GM18498 (cell line): ENCODE measurements at regions not wholly inside any gene's neighbourhood (a gene's known extent, or its start where the extent isn't known, plus 50 kb on each side); places are given as distances from the start of the nearest gene placed in this dataset.
"Not testable (repeated sequence)": the region's sequence is repeated elsewhere in the genome, so short reads cannot be mapped to it uniquely, and the experiment has no call there.

Experiments used
- ATAC-seq: cut with Tn5 transposase; IDR thresholded peaks from one replicate; pipeline ENCODE4 v1.9.1; 2021; ENCODE audit warnings: mild to moderate bottlenecking, moderate library complexity; ENCODE audit not compliant: unreplicated experiment

DNA sequence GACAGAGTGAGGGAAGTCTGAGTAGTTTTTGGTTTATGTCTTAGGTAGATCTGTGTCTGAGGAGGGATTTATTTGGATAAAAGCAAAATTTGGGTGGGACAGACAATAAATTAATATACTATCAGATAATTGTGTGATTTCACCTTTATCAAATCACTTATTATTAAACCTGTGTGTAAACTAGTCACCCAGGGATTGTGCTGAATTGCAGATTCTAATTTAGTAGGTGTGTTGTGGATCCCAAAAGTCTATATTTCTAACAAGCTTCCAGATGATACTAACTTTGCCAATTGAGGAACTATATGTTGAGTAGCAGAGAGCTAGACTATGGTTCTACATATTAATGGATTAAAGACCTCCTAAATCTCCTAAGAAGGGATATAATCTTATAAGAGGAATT is 978.5 kb upstream of the FBXO33 start:
- no peak for ATAC-seq

DNA sequence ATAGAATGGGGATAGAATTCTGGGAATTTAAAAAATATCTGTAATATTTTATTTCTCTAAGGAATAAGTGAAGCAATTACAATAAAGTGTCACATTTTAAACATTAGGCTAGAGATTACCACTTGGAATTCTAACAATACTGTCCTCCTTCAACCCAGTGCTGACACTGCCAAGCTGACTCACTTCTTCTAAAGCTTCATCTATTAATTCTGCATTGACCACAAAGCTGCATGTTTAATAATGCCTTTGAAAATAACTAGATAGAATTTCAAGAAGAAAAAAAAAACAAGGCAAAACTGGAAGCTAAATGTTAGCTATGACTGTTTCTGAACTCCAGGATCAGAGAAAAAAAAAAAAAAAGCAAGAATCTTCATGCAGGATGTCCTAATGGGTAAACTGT is 970.7 kb upstream of the FBXO33 start:
- no peak for ATAC-seq

DNA sequence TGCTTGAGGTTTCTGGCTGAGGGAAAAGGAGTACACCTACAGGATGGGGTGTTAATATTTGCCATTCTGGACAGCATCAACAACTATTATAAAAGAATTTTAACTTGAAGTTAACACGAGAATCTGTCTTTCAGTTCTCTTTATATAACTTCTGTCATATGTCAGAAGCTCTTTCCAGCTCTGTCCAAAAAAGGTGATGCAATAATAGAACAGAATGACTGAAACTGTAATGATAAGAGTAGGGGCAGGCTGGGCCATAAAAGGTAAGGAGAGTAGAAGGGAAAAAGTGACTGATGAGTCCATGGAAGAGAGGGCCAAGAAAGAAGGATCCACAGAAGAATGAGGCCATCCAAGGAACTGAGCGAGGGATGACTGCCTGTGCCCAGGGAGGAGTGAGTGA is 966.7 kb upstream of the FBXO33 start:
- no peak for ATAC-seq

DNA sequence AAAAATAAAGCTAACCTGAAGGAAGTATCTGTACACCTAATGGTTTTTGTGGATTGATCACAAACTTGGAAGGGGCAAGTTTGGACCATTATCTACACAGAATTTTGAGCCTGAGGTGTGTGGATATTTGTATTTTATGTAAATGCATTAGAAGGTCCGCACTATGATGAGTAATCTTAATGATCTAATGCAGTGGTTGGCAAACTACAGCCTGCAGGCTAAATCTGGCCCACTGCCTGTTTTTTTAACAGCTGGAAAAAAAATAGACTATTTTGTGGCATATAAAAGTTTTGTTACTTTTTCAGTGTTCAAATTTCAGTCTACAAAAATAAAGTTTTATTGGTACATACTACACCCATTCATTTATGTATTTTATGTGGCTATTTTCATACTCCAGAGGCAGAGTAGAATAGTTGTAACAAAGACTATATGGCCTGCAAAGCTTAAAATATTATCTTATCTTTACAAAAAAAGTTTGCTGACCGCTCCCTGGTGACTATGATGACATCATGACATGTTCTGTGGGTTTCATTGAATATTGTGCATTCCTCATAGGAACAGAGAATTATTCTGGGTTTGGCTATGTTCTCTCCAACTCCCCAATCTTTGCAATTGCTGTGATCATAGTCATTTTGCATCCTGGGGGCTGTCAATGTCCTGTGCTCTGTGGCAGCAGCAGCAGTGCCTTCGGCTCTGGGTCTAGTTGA is 962.6 kb upstream of the FBXO33 start:
- ATAC-seq: no peak

DNA sequence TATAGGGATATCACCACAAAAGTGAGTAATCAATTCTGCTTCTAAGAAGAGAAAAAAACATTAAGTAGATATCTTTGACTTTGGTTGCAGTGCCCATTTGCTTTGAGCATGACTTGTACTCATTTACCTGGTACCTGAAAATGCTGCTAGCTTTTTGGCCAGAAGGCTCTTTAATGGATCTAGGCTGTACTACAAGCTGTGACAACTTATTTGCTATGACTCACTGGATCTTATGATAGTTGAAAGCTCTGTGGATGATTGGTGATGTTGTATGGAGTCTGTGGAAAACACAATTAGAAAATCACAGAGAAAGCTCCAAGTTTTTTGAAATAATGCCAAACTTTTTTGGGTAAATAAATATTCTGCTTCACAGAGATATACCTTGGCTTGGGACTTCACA is 960.9 kb upstream of the FBXO33 start:
- ATAC-seq: no peak

DNA sequence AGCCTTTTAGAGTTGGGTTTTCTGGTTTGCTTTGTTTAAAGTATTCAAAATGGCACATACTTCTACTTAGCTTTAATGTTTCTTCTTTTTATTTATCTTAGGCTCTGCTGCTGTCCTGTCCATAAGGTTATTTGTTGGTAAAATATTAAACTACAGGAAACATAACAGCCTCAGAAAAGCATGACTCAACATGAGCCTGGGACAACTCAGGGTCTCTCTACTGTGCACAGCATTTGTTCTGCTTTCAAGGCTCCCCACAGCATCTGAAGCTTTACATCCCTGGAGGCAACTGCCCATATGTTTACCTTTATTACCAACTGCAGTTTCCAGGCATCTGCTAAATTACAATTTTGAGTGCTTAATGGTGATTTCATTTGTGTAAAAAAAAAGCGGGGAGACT is 954.2 kb upstream of the FBXO33 start:
- no peak for ATAC-seq

DNA sequence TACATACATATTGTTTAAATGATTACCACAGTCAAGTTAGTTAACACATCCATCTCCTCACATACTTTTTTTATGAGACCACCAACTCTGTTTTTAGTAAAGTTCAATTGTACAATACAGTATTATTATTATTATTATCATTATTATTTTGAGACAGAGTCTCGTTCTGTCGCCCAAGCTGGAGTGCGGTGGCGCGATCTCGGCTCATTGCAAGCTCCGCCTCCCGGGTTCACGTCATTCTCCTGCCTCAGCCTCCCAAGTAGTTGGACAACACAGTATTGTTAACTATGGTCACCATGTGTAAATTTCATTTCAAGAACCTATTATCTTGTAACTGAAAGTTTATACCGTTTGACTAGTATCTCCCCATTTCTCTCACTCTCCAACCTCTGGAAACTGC is 942.0 kb upstream of the FBXO33 start:
- no peak for ATAC-seq

DNA sequence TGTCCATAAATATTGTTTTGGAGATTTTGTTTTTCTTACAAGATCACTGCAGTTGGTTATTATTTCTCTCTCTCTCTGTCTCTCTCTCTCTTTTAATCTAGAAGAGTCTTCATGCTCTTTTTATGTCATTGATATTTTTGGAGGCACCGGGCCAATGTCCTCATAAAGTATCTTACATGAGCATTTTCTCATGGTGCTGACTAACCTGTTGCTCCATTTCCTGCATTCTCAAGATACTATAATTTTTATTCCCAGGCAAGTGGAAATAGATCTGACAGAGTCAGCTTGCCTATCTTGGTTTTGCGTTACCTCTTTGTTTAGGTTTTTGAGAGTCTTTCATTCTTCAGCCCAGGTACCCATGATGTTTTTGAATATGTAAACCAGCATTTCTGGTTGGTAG is 938.8 kb upstream of the FBXO33 start:
- ATAC-seq: no peak

DNA sequence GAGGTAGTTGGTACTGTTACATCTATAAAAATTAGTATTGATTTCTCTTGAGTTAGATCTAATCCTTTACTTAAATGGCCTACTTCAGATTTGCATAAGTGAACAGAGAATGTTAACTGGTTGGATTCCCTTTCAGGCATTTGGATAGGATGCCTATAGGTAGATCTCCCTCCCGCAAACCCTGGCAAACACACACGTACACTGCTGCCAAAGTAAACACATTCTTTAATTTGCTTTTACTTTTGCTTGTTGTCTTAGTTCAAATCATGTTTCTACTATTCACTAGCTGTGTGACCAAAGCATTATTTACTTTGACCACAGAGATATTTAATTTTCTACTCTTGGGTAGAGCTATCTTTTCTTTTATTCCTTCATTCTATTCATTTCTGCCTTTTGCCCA is 936.1 kb upstream of the FBXO33 start:
- ATAC-seq: no peak

DNA sequence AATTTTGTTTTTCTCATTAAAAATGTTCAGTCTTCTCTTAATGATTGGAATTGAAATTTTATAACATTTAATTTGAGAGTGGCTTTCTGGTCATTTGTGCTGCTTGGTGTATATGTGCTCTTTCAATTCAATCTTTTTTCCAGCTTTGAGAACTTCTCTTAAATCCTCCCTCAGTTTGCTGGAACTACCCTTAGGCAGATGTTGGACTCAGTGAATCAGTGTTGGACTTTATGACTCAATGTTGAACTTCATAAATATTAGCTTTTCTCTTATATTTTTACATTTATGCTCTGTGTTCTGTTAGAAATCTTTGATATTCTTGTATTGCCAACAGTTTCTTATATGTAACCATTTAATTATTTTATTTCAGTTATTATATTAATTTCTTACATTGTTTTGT is 935.5 kb upstream of the FBXO33 start:
- ATAC-seq: no peak

DNA sequence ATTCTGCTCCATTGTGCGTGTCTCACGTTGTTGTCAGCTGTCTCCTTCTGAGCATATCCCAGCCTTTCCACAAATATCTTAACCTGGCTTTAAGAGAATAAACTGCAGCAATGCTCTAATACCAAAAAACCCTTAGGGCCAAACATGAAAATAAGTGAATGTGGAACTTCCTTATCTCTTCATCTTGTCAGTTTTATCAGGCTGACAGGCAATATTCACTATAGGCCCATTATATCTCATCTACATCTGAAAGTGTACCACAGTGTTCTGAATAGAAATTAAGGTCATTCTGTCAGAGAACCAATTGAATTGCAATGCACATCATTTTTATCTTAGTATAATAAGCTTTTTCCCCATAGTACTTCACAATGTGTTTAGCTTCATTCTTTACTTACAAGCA is 933.1 kb upstream of the FBXO33 start:
- ATAC-seq: no peak

DNA sequence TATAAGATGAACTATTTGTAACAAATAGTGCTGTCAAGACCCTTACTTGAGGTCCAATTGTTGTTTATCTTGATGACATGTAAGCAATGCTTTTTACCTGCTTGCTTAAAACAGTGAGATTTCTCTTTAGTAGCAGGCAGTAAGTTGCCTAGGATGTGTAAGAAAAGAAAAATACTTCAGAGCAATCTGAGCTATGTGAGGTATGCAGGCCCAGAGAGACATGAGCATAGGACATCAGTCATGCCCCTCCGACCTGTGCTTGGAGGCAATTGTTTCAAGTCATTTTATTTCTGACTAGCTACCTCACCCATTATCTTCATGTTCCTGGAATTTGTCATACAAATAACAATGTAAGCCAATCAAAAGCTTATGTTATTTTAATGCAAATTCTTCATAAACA is 930.6 kb upstream of the FBXO33 start:
- no peak for ATAC-seq

DNA sequence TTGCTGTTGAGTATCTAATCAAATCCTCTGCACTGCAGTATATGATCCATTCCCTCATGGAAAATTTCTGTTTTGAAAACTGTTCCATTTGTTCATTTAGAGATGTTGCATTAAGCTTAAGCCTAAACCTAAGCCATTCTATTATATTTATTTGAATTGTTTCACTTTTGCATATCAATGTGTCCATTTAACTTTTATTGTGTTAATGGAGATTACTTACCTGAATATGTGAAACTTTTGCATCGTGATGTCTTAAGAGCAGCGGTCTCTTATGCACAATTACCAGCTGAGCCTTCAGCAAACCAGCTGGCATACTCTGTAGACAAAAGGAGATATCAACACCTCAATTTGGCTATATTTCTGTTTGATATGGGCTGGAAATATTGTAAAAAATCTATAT is 922.5 kb upstream of the FBXO33 start:
- ATAC-seq: no peak

DNA sequence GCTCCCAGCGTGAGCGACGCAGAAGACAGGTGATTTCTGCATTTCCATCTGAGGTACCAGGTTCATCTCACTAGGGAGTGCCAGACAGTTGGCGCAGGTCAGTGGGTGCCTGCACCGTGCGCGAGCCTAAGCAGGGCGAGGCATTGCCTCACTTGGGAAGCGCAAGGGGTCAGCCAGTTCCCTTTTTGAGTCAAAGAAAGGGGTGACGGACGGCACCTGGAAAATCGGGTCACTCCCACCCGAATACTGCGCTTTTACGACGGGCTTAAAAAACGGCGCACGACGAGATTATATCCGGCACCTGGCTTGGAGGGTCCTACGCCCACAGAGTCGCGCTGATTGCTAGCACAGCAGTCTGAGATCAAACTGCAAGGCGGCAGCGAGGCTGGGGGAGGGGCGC is 915.9 kb upstream of the FBXO33 start:
- not testable (repeated sequence) for ATAC-seq

DNA sequence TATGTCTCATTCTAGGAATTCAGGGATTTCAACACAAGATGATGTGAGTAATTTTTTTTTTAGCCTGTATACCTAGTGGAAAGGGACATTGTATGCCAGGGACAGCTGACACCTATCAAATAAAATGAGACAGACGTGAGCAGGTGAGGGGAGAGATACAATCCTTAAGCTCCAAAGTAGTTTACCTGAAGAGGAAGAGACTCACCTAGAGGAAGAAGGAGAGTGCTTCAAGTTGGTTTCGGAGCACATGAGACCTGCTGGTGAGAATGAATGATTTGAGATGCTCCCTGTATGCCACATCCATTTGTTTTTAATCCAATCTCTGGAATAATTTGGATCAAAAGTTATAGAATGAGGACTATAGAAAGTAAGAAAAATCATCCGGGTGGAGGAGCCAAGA is 915.4 kb upstream of the FBXO33 start:
- ATAC-seq: no peak

DNA sequence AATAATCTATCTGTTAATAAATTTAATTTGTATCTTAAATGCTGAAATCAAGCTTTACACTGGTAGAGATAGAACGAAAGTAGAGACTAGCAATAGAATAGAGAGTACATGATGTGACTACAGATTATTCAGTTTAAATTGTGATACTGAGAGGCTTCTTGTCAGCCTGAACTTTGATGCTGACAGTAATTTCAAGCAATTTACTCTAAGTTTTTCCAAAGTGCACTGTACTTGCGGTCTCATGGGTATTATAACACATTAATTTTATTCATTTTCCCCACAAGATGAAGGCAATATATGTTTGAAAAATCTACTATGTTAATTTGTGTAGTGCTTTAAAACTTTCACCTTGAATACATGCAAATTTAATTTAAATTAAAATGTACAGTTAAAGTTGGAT is 914.0 kb upstream of the FBXO33 start:
- ATAC-seq: no peak

DNA sequence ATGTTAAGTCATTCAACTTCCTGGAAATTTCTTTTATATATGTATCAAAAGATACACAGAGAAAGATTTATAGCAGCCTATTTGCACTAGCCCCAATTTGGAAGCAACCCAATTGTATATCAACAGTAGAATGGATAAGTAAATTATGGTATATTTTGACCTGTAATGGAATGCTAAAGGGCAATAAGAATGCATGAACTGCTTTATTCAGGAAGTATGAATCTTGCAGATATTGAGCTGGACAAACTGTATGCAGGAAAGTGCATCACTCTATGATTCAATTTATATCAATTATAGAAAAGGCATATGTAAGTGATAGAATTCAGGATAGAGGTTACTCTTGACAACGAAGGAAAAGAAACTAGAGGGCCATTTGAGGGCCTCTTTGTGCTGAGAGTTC is 913.1 kb upstream of the FBXO33 start:
- ATAC-seq: no peak

DNA sequence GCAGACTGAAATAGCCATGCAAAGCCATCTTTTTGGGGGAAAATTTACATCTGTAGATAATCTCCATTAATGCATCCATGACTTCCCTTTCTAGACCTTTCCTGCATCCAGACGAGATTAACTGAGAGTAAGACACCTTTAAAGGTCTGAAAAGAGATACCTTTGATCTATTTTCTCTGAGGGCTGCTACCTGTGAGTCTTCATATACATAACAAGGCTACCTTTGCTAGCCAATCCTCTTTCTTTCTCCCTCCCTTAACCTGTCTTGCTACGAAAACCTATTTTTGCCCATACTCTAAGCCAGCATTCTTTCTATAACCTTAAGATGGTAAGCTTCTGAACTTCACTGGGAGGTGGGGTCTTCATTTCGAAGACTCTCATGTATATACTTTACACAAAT is 908.5 kb upstream of the FBXO33 start:
- ATAC-seq: no peak

DNA sequence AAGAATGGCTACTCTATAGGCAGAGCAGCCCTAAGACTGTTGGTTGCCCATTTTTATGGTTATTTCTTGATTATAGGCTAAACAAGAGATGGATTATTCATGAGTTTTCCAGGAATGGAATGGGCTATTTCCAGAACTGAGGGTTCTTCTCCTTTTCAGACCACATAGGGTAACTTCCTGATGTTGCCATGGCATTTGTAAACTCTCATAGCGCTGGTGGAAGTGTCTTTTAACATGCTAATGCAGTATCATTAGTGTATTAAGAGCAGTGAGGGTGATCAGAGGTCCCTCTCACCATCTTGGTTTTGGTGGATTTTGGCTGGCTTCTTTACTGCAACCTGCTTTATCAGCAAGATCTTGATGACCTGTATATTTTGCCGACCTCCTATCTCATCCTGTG is 904.6 kb upstream of the FBXO33 start:
- no peak for ATAC-seq

DNA sequence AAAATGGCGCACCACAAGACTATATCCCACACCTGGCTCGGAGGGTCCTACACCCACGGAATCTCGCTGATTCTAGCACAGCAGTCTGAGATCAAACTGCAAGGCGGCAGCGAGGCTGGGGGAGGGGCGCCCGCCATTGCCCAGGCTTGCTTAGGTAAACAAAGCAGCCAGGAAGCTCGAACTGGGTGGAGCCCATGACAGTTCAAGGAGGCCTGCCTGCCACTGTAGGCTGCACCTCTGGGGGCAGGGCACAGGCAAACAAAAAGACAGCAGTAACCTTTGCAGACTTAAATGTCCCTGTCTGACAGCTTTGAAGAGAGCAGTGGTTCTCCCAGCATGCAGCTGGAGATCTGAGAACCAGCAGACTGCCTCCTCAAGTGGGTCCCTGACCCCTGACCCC is 894.3 kb upstream of the FBXO33 start:
- not testable (repeated sequence) for ATAC-seq

DNA sequence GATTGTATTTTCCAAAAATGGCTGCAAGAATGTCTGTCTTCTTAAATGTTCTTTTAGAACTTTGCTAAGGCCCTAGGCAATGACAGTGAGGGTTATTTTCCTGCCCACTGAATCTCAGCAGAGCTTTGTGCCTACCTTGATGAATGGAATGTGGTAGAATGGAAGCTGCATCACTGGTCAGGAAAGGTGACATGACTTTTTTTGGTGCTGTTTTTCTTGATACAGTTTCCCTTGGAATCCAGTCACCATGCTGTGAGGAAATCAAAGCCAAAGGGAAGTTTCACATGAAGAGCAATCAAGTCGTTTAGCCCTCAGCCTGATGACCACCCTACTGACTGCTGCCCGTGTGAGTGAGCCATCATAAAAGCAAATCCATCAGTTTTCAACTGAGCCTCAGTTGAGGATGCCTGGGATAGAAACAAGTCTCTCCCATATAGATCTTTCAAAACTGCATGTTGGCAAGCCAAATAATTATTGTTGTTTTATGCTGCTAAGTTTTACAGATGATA is 886.0 kb upstream of the FBXO33 start:
- ATAC-seq: no peak

DNA sequence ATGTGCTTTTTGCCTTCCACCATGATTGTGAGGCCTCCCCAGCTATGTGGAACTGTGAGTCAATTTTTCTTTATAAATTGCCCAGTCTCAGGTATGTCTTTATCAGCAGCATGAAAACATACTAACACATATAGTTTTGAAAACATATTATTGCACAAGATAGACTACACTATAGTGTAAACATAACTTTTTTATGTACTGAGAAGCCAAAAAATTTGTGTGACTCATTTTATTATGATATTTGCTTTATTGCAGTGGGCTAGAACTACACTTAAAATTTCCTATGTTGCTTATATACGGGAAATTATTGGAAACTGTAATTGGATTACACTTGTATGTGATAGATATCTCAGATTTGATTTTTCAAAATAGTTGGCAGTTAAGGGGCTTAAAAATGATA is 885.5 kb upstream of the FBXO33 start:
- ATAC-seq: no peak

DNA sequence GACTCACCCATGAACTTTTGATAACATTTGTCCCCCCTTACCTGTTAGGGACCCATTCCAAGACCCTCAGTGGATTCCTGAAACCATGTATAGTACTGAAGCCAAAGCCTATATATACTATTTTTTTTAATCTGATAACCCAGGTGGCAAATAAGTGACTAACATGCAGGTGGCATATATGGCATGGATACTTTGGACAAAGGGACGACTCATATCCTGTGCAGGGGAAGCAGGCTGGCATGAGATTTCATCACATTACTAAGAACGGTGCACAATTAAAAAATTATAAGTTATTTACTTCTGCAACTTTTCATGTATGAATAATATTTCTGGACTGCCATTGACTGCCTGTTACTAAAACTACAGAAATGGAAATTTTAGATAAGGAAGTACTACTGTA is 880.1 kb upstream of the FBXO33 start:
- ATAC-seq: no peak
